ENCODE measurements at regions not wholly inside any gene's neighbourhood (a gene's known extent, or its start where the extent isn't known, plus 50 kb on each side); places are given as distances from the start of the nearest gene placed in this dataset.

GRCh38 chr3:159770998-159771397, 217.6 kb upstream of the IL12A start:
- TF ChIP-seq CTCF (IDR thresholded peaks at IDR 0.05; ENCODE audit: insufficient read depth in 1 of 2, low read depth in 1 of 2, low read length in 1 of 2, severe bottlenecking in 1 of 2, unreplicated experiment in 1 of 2): no peak
- intact Hi-C loops (cut with micrococcal nuclease; ENCODE audit: unreplicated experiment): no loop called here
- Mint-ChIP-seq H3K36me3 (ENCODE audit: insufficient read depth, unreplicated experiment) (peaks cover 22% of the 10 kb centered on the region), H3K9me3 (ENCODE audit: unreplicated experiment) (no peaks in the 10 kb centered on the region), H3K4me3 (ENCODE audit: unreplicated experiment) (no peak overlapping the region), H3K27me3 (ENCODE audit: insufficient read depth, unreplicated experiment) (no peaks in the 10 kb centered on the region), H3K27ac (ENCODE audit: unreplicated experiment) (no peak overlapping the region), H3K4me1 (ENCODE audit: low read depth, unreplicated experiment) (peaks cover 24% of the 10 kb centered on the region)
- no peaks in the 10 kb centered on the region for H3K36me3 ChIP-seq (ENCODE audit: control insufficient read depth, insufficient read depth, low read length)
- no peak overlapping the region for H3K4me3 ChIP-seq (ENCODE audit: low read depth, low read length)
- DNase-seq: no peak
- POLR2A ChIA-PET: no interaction called here
- BruUV-seq (replicated peaks): no TSS peak
- no peaks in the 10 kb centered on the region for H3K9me3 ChIP-seq
- CTCF ChIA-PET: no interaction called here
- no peaks in the 10 kb centered on the region for H3K27me3 ChIP-seq (replicated peaks; ENCODE audit: control insufficient read depth, insufficient read depth, low read length)
- H3K4me1 ChIP-seq: peaks cover 26% of the 10 kb centered on the region

- POLR2A ChIA-PET: no interaction called here
- no peak for DNase-seq
- H3K4me3 Mint-ChIP-seq (ENCODE audit: unreplicated experiment): peak overlapping the region; percentile 27
Measured at GRCh38 chr3:159771865-159772611, 216.6 kb upstream of the IL12A start.

GRCh38 chr3:159773706-159774105, 214.9 kb upstream of the IL12A start:
- intact Hi-C loops (cut with micrococcal nuclease; ENCODE audit: unreplicated experiment): no loop called here
- Mint-ChIP-seq H3K27ac (ENCODE audit: unreplicated experiment) (no peak overlapping the region), H3K9me3 (ENCODE audit: unreplicated experiment) (no peaks in the 10 kb centered on the region), H3K4me3 (ENCODE audit: unreplicated experiment) (no peak overlapping the region), H3K4me1 (ENCODE audit: low read depth, unreplicated experiment) (peaks cover 18% of the 10 kb centered on the region), H3K36me3 (ENCODE audit: insufficient read depth, unreplicated experiment) (peaks cover 28% of the 10 kb centered on the region), H3K27me3 (ENCODE audit: insufficient read depth, unreplicated experiment) (no peaks in the 10 kb centered on the region)
- POLR2A ChIA-PET: no interaction called here
- no peak overlapping the region for H3K4me3 ChIP-seq (ENCODE audit: low read depth, low read length)
- no peaks in the 10 kb centered on the region for H3K27me3 ChIP-seq (replicated peaks; ENCODE audit: control insufficient read depth, insufficient read depth, low read length)
- CTCF ChIA-PET: no interaction called here
- peaks cover 15% of the 10 kb centered on the region for H3K4me1 ChIP-seq
- DNase-seq: no peak
- no peak for TF ChIP-seq CTCF (IDR thresholded peaks at IDR 0.05; ENCODE audit: insufficient read depth in 1 of 2, low read depth in 1 of 2, low read length in 1 of 2, severe bottlenecking in 1 of 2, unreplicated experiment in 1 of 2)
- no peaks in the 10 kb centered on the region for H3K9me3 ChIP-seq
- no TSS peak for BruUV-seq (replicated peaks)
- H3K36me3 ChIP-seq (ENCODE audit: control insufficient read depth, insufficient read depth, low read length): no peaks in the 10 kb centered on the region

More at GRCh38 chr3:159771865-159772611, 216.6 kb upstream of the IL12A start:
- CTCF ChIA-PET: no interaction called here
- no peaks in the 10 kb centered on the region for H3K27me3 Mint-ChIP-seq (ENCODE audit: insufficient read depth, unreplicated experiment)
- H3K4me1 Mint-ChIP-seq (ENCODE audit: low read depth, unreplicated experiment): peaks cover 18% of the 10 kb centered on the region
- Histone ChIP-seq H3K27me3 (replicated peaks; ENCODE audit: control insufficient read depth, insufficient read depth, low read length) (no peaks in the 10 kb centered on the region), H3K9me3 (no peaks in the 10 kb centered on the region), H3K36me3 (ENCODE audit: control insufficient read depth, insufficient read depth, low read length) (no peaks in the 10 kb centered on the region), H3K4me3 (ENCODE audit: low read depth, low read length) (no peak overlapping the region), H3K4me1 (peaks cover 15% of the 10 kb centered on the region)
- H3K9me3 Mint-ChIP-seq (ENCODE audit: unreplicated experiment): no peaks in the 10 kb centered on the region
- TF ChIP-seq CTCF (IDR thresholded peaks at IDR 0.05; ENCODE audit: insufficient read depth in 1 of 2, low read depth in 1 of 2, low read length in 1 of 2, severe bottlenecking in 1 of 2, unreplicated experiment in 1 of 2): no peak
- intact Hi-C loops (cut with micrococcal nuclease; ENCODE audit: unreplicated experiment): no loop called here
- BruUV-seq (replicated peaks): no TSS peak
- H3K36me3 Mint-ChIP-seq (ENCODE audit: insufficient read depth, unreplicated experiment): peaks cover 31% of the 10 kb centered on the region
- peak overlapping the region; percentile 63 for H3K27ac Mint-ChIP-seq (ENCODE audit: unreplicated experiment)
